H7 (cell line): ENCODE measurements at regions not wholly inside any gene's neighbourhood (a gene's known extent, or its start where the extent isn't known, plus 50 kb on each side); places are given as distances from the start of the nearest gene placed in this dataset.

ENCODE experiments used
- DNase-seq: peaks from one replicate; pipeline ENCODE4 v3.0.0; 2012
- H3K27me3 ChIP-seq: 2 replicates; pipeline ENCODE4 v1.6.0; 2011; ENCODE audit warnings: mild to moderate bottlenecking, low read length; ENCODE audit not compliant: control insufficient read depth, insufficient read depth
- H3K36me3 ChIP-seq: replicated peaks from 2 replicates; pipeline ENCODE4 v1.5.1; 2011; ENCODE audit warnings: low read length; ENCODE audit not compliant: control insufficient read depth, insufficient read depth
- H3K4me3 ChIP-seq: 2 replicates; pipeline ENCODE4 v1.5.1; 2011; ENCODE audit warnings: low read depth, mild to moderate bottlenecking, control low read depth, low read length, moderate library complexity; ENCODE audit not compliant: insufficient read depth

GRCh38 chr1:198809247-198809646, 170.4 kb downstream of the PTPRC start:
- H3K27me3 ChIP-seq: no peaks in the 10 kb centered on the region
- no peak for DNase-seq
- no peak overlapping the region for H3K4me3 ChIP-seq
- no peaks in the 10 kb centered on the region for H3K36me3 ChIP-seq

GRCh38 chr1:198811449-198811848, 172.6 kb downstream of the PTPRC start:
- Histone ChIP-seq H3K27me3 (no peaks in the 10 kb centered on the region), H3K36me3 (no peaks in the 10 kb centered on the region), H3K4me3 (no peak overlapping the region)
- DNase-seq: no peak

GRCh38 chr1:198823626-198824025, 184.8 kb downstream of the PTPRC start:
- Histone ChIP-seq H3K27me3 (no peaks in the 10 kb centered on the region), H3K36me3 (no peaks in the 10 kb centered on the region), H3K4me3 (no peak overlapping the region)
- no peak for DNase-seq

GRCh38 chr1:198825254-198825653, 186.4 kb downstream of the PTPRC start:
- Histone ChIP-seq H3K27me3 (no peaks in the 10 kb centered on the region), H3K4me3 (no peak overlapping the region), H3K36me3 (no peaks in the 10 kb centered on the region)
- no peak for DNase-seq

GRCh38 chr1:198829356-198829755, 190.5 kb downstream of the PTPRC start:
- H3K4me3 ChIP-seq: no peak overlapping the region
- H3K36me3 ChIP-seq: no peaks in the 10 kb centered on the region
- no peak for DNase-seq
- no peaks in the 10 kb centered on the region for H3K27me3 ChIP-seq

GRCh38 chr1:198829944-198830343, 191.1 kb downstream of the PTPRC start:
- H3K36me3 ChIP-seq: no peaks in the 10 kb centered on the region
- H3K4me3 ChIP-seq: no peak overlapping the region
- DNase-seq: no peak
- no peaks in the 10 kb centered on the region for H3K27me3 ChIP-seq

GRCh38 chr1:198830412-198830811, 191.6 kb downstream of the PTPRC start:
- no peaks in the 10 kb centered on the region for H3K36me3 ChIP-seq
- no peak overlapping the region for H3K4me3 ChIP-seq
- DNase-seq: no peak
- no peaks in the 10 kb centered on the region for H3K27me3 ChIP-seq

GRCh38 chr1:198833706-198834503, 195.1 kb downstream of the PTPRC start:
- DNase-seq: no peak
- Histone ChIP-seq H3K36me3 (no peaks in the 10 kb centered on the region), H3K27me3 (no peaks in the 10 kb centered on the region), H3K4me3 (no peak overlapping the region)

- no peak overlapping the region for H3K4me3 ChIP-seq
- H3K36me3 ChIP-seq: no peaks in the 10 kb centered on the region
- no peak for DNase-seq
- no peaks in the 10 kb centered on the region for H3K27me3 ChIP-seq
These were observed 198.6 kb downstream of the PTPRC start for GRCh38 chr1:198837278-198838021.

GRCh38 chr1:198838022-198838342, 199.1 kb downstream of the PTPRC start:
- DNase-seq: no peak

GRCh38 chr1:198841477-198841876, 202.6 kb downstream of the PTPRC start:
- DNase-seq: no peak
- no peaks in the 10 kb centered on the region for H3K36me3 ChIP-seq
- no peak overlapping the region for H3K4me3 ChIP-seq
- H3K27me3 ChIP-seq: no peaks in the 10 kb centered on the region

More at GRCh38 chr1:198838022-198838342, 199.1 kb downstream of the PTPRC start:
- no peak overlapping the region for H3K4me3 ChIP-seq
- no peaks in the 10 kb centered on the region for H3K36me3 ChIP-seq
- no peaks in the 10 kb centered on the region for H3K27me3 ChIP-seq

- Histone ChIP-seq H3K27me3 (no peaks in the 10 kb centered on the region), H3K36me3 (no peaks in the 10 kb centered on the region), H3K4me3 (no peak overlapping the region)
- no peak for DNase-seq
These were observed 203.8 kb downstream of the PTPRC start for GRCh38 chr1:198842686-198843085.

GRCh38 chr1:198845271-198845670, 206.4 kb downstream of the PTPRC start:
- DNase-seq: no peak
- Histone ChIP-seq H3K27me3 (no peaks in the 10 kb centered on the region), H3K4me3 (no peak overlapping the region), H3K36me3 (no peaks in the 10 kb centered on the region)

- no peak overlapping the region for H3K4me3 ChIP-seq
- no peaks in the 10 kb centered on the region for H3K27me3 ChIP-seq
- DNase-seq: no peak
- no peaks in the 10 kb centered on the region for H3K36me3 ChIP-seq
These were observed 207.0 kb downstream of the PTPRC start for GRCh38 chr1:198845851-198846250.

GRCh38 chr1:198846556-198846955, 207.7 kb downstream of the PTPRC start:
- Histone ChIP-seq H3K36me3 (no peaks in the 10 kb centered on the region), H3K27me3 (no peaks in the 10 kb centered on the region), H3K4me3 (no peak overlapping the region)
- no peak for DNase-seq
